ENCODE measurements at regions not wholly inside any gene's neighbourhood (a gene's known extent, or its start where the extent isn't known, plus 50 kb on each side); places are given as distances from the start of the nearest gene placed in this dataset.

DNA sequence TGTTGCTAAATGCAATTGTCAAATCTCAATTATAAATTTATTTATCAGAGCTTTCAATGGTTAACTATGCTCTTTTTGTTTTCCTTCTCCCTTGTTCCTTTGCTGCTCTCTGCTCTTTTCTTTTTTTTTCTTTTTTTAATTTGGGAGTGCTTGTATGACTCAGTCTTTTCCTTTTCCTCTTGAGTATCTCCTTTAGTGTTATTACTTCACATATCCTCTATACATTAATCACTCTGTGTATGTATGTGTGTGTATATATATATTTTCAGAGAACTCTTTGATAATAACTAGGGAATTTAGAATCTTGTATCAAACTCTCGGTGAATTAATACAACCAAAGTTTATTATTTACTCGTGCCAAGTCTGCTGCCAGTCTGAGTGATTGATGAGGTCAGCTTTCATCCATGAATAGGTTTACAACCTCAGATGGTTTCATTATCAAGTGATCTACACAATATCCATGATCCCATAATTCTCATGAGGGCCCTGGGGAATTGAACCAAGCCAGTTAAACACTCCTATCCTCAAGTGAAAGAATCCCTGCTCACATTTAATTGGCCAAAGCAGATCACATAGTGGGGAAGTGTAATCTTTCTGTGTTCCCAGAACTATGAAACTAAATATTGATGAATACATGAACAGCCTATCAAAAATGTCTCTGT lies 743.4 kb upstream of the CNTN5 start:
- TF ChIP-seq CTCF (conservative IDR thresholded peaks at IDR 0.05; ENCODE audit: low read depth, low read length) (no peak), EZH2 (IDR thresholded peaks at IDR 0.05; ENCODE audit: low read length, unreplicated experiment) (no peak)
